ENCODE measurements at regions not wholly inside any gene's neighbourhood (a gene's known extent, or its start where the extent isn't known, plus 50 kb on each side); places are given as distances from the start of the nearest gene placed in this dataset.
A peak's percentile ranks its signal among the peaks of the same experiment; 100 is the strongest.

DNA sequence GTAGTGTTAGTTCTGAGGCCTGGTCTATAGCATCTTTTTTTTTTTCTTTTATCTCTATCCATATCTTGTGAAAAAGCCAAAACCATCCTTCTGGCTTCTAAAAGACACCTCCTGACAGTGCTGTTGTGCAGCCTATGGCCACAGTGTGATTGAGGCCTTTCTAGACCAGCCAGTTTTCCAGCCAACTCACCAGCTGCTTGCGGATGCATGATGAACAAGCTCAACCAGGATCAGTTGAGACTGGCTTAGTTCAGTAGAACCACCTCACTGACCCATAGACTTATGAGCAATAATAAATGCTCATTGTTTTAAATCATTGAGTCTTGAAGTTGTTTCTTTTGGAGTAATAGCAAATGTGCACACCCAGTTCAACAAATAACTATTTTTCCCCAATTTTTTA is 296.9 kb downstream of the FAM170A start:
- H3K36me3 Mint-ChIP-seq (ENCODE audit: low read depth), result no peaks in the 10 kb centered on the region
- no peaks in the 10 kb centered on the region for H3K9me3 Mint-ChIP-seq
- H3K4me1 Mint-ChIP-seq (ENCODE audit: low read depth), result no peaks in the 10 kb centered on the region
- DNase-seq, result no peak
- TF ChIP-seq, protein P1, sequence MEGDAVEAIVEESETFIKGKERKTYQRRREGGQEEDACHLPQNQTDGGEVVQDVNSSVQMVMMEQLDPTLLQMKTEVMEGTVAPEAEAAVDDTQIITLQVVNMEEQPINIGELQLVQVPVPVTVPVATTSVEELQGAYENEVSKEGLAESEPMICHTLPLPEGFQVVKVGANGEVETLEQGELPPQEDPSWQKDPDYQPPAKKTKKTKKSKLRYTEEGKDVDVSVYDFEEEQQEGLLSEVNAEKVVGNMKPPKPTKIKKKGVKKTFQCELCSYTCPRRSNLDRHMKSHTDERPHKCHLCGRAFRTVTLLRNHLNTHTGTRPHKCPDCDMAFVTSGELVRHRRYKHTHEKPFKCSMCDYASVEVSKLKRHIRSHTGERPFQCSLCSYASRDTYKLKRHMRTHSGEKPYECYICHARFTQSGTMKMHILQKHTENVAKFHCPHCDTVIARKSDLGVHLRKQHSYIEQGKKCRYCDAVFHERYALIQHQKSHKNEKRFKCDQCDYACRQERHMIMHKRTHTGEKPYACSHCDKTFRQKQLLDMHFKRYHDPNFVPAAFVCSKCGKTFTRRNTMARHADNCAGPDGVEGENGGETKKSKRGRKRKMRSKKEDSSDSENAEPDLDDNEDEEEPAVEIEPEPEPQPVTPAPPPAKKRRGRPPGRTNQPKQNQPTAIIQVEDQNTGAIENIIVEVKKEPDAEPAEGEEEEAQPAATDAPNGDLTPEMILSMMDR (IDR thresholded peaks at IDR 0.05), result no peak
- H3K27ac Mint-ChIP-seq, result no peak overlapping the region
- no peaks in the 10 kb centered on the region for H3K27me3 Mint-ChIP-seq (ENCODE audit: insufficient read depth)
- H3K4me3 Mint-ChIP-seq, result no peak overlapping the region

DNA sequence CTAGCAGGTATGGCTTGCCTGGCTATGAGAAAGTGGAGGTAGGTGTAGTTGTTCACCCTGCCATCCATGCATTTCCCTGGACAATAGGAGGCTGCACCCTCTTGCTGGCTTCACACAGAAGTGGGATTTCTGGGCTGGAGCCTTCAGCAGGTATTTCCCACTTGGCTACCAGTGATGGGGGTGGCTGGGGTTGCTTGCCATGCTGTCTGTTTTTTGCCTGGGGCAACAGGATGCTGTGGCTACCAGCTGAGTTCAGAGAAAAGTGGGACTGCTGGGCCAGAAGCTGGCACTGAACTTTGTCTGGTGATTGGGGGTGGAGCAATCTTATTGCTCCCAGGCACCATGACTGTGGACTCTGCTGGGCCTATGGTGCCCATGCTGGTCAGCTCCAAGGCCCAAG is 299.6 kb downstream of the FAM170A start:
- no peaks in the 10 kb centered on the region for H3K9me3 Mint-ChIP-seq
- H3K4me1 Mint-ChIP-seq (ENCODE audit: low read depth), result no peaks in the 10 kb centered on the region
- DNase-seq, result no peak
- H3K4me3 Mint-ChIP-seq, result no peak overlapping the region
- no peaks in the 10 kb centered on the region for H3K36me3 Mint-ChIP-seq (ENCODE audit: low read depth)
- no peaks in the 10 kb centered on the region for H3K27me3 Mint-ChIP-seq (ENCODE audit: insufficient read depth)
- TF ChIP-seq, protein P1 (IDR thresholded peaks at IDR 0.05), result no peak
- H3K27ac Mint-ChIP-seq, result no peak overlapping the region

DNA sequence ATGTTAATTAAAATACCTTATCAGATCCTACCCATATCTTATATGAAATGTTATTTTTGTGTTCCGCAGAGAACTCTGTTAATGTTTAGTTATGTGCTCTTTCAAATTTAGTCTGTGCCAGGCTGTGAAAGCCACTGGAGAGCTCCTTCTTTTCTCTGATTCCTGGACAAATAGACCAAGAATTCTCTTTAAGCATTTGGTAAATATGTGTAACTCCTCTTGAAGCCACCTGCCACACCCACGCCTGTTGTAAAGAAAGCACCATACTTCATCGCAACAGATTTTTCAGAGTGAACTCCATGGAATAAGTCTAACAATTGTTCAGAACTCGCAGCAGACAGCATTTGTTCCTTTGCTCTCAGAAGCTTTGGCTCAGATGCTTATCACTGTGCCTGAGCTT is 301.1 kb downstream of the FAM170A start:
- Mint-ChIP-seq H3K36me3 (ENCODE audit: low read depth) (no peaks in the 10 kb centered on the region), H3K27me3 (ENCODE audit: insufficient read depth) (no peaks in the 10 kb centered on the region), H3K4me1 (ENCODE audit: low read depth) (no peaks in the 10 kb centered on the region), H3K27ac (no peak overlapping the region), H3K9me3 (no peaks in the 10 kb centered on the region), H3K4me3 (no peak overlapping the region)
- TF ChIP-seq, protein P1 (IDR thresholded peaks at IDR 0.05), result no peak
- DNase-seq, result no peak

DNA sequence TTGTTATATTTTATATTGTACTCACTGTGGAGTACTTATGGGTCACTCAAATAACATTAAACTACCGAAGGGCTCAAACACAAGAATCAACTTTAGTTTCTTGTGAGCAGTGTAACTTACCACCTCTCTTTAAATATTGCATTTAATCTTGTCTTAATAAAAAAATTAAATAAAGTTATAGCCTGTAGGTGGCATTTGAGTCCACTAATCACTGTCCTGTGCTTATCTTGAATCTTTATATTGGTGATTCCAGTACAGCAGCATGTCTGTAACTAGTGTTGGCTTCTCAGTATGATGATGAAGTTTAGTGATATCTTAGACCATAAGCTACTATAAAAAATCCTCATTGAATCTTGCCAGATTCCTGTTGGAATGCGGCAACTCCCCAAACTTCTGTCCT is 313.8 kb downstream of the FAM170A start:
- Mint-ChIP-seq H3K9me3 (peaks cover 5% of the 10 kb centered on the region), H3K4me1 (ENCODE audit: low read depth) (no peaks in the 10 kb centered on the region), H3K27me3 (ENCODE audit: insufficient read depth) (no peaks in the 10 kb centered on the region), H3K36me3 (ENCODE audit: low read depth) (no peaks in the 10 kb centered on the region), H3K4me3 (no peak overlapping the region), H3K27ac (no peak overlapping the region)
- peak; percentile 39 for DNase-seq
- TF ChIP-seq, protein P1 (IDR thresholded peaks at IDR 0.05), result peak; percentile 70

DNA sequence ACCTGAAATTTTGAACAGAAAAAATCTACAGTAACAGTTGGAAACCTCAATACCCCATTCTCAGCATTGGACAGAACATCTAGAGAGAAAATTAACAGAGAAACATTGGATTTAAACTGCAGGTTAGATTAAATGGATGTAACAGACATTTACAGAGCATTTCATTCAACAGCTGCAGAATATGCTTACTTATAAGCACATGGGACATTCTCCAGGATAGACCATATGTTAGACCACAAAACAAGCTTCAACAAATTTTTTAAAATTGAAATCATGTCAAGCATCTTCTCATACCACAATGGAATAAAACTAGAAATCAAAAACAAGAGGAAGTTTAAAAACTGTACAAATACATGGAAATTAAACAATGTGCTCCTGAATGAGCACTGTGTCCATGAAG is 316.3 kb downstream of the FAM170A start:
- TF ChIP-seq, protein P1 (IDR thresholded peaks at IDR 0.05), result no peak
- Mint-ChIP-seq H3K4me1 (ENCODE audit: low read depth) (no peaks in the 10 kb centered on the region), H3K4me3 (no peak overlapping the region), H3K9me3 (no peaks in the 10 kb centered on the region), H3K27ac (no peak overlapping the region), H3K27me3 (ENCODE audit: insufficient read depth) (no peaks in the 10 kb centered on the region), H3K36me3 (ENCODE audit: low read depth) (no peaks in the 10 kb centered on the region)
- DNase-seq, result no peak

DNA sequence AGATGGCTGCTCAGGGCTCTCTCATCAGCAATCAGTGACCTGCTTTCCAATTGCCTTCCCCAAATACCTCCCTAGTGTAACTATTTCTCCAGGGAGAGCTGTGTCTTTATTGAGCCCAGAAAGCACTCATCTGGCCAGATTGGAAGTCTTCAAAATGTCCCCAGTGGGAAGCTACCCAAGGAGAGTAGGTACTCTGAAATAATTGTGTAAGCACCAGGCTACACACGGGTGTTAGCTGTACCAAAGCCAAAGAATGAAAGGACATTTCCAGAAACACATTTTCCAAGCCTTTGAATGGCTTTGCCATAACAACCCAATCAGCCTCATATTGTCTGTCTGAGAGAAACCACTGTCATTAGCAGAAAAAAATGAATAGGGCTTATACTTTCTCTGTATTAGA is 318.8 kb downstream of the FAM170A start:
- Mint-ChIP-seq H3K9me3 (no peaks in the 10 kb centered on the region), H3K36me3 (ENCODE audit: low read depth) (no peaks in the 10 kb centered on the region), H3K27ac (no peak overlapping the region), H3K27me3 (ENCODE audit: insufficient read depth) (no peaks in the 10 kb centered on the region), H3K4me1 (ENCODE audit: low read depth) (no peaks in the 10 kb centered on the region), H3K4me3 (no peak overlapping the region)
- DNase-seq, result no peak
- TF ChIP-seq, protein P1 (IDR thresholded peaks at IDR 0.05), result no peak
